ENCODE measurements at regions not wholly inside any gene's neighbourhood (a gene's known extent, or its start where the extent isn't known, plus 50 kb on each side); places are given as distances from the start of the nearest gene placed in this dataset.

- TF ChIP-seq SIN3A (IDR thresholded peaks at IDR 0.05; ENCODE audit: borderline replicate concordance, insufficient read depth, low read length) (no peak), POLR2AphosphoS5 (IDR thresholded peaks at IDR 0.05; ENCODE audit: low read depth, low read length) (no peak), FOXP2 (optimal IDR thresholded peaks at IDR 0.05; ENCODE audit: borderline replicate concordance, extremely low read depth, extremely low read length, insufficient read depth) (no peak), TAF1 (IDR thresholded peaks at IDR 0.05; ENCODE audit: borderline replicate concordance, insufficient read depth, low read length) (no peak)
- TF ChIP-seq, protein P1, sequence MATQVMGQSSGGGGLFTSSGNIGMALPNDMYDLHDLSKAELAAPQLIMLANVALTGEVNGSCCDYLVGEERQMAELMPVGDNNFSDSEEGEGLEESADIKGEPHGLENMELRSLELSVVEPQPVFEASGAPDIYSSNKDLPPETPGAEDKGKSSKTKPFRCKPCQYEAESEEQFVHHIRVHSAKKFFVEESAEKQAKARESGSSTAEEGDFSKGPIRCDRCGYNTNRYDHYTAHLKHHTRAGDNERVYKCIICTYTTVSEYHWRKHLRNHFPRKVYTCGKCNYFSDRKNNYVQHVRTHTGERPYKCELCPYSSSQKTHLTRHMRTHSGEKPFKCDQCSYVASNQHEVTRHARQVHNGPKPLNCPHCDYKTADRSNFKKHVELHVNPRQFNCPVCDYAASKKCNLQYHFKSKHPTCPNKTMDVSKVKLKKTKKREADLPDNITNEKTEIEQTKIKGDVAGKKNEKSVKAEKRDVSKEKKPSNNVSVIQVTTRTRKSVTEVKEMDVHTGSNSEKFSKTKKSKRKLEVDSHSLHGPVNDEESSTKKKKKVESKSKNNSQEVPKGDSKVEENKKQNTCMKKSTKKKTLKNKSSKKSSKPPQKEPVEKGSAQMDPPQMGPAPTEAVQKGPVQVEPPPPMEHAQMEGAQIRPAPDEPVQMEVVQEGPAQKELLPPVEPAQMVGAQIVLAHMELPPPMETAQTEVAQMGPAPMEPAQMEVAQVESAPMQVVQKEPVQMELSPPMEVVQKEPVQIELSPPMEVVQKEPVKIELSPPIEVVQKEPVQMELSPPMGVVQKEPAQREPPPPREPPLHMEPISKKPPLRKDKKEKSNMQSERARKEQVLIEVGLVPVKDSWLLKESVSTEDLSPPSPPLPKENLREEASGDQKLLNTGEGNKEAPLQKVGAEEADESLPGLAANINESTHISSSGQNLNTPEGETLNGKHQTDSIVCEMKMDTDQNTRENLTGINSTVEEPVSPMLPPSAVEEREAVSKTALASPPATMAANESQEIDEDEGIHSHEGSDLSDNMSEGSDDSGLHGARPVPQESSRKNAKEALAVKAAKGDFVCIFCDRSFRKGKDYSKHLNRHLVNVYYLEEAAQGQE (IDR thresholded peaks at IDR 0.05; ENCODE audit: insufficient read depth in 1 of 2, low read depth in 2 of 2, low read length in 2 of 2) = no peak
Observed at GRCh38 chr18:37716106-37716735, 150.6 kb upstream of the CELF4 start.

All from PFSK-1 (cell line).